K562 (cell line): ENCODE measurements at regions not wholly inside any gene's neighbourhood (a gene's known extent, or its start where the extent isn't known, plus 50 kb on each side); places are given as distances from the start of the nearest gene placed in this dataset.

Experiments used
- ATAC-seq: fragments of 200-7000 bp; cut with Tn5 transposase; 3 replicates; pipeline ENCODE4 v1.9.1; 2020; ENCODE audit warnings: moderate library complexity
- BruUV-seq: library from RNA; stranded (reverse); fragments of 400-500 nt; replicated peaks from 2 replicates; lab custom pipeline; 2021; lab: Mats Ljungman, UMichigan
- CTCF ChIA-PET: fragments of 300-600 bp; formaldehyde crosslinking; extraction: SDS; loops from one replicate; lab custom pipeline; 2021; ENCODE audit warnings: low intra/inter-chr PET ratio; lab: Yijun Ruan, JAX
- POLR2A ChIA-PET: fragments of 300-600, 350-650 bp; sonication (Branson Sonifier 250); formaldehyde crosslinking; extraction: SDS; loops from one replicate; lab custom pipeline; 2021; ENCODE audit warnings: antibody characterized with exemption, inconsistent platforms; lab: Yijun Ruan, JAX
- DNase-seq, 4 experiments: peaks; one replicate each; pipeline versions ENCODE4 v3.0.0 to v3.0.0-alpha.2; 2011 to 2018; ENCODE audit warnings: low spot score in 3 of 4, mixed read lengths in 3 of 4; ENCODE audit errors: extremely low read depth in 1 of 4
- FAIRE-seq: peaks from 2 replicates; lab custom pipeline; 2011; peaks lifted over from hg19 to GRCh38; lab: Jason Lieb, UNC
- H2AFZ ChIP-seq: 2 replicates; pipeline ENCODE4 v1.6.0; 2011; ENCODE audit warnings: low read depth, low read length, control low read depth, inconsistent platforms
- H3K27ac ChIP-seq: fragments of 200-600 bp; 3 replicates; pipeline ENCODE4 v1.8.0; 2011; ENCODE audit warnings: low read depth, mild to moderate bottlenecking, control low read depth, inconsistent platforms, low read length, moderate library complexity, mixed read lengths; ENCODE audit errors: extremely low read depth
- H3K27me3 ChIP-seq, 2 experiments: fragments of 300-600 bp in 1 of 2; 2 replicates in 1 of 2; 3 replicates in 1 of 2; pipeline versions ENCODE4 v1.6.0 to v1.8.0; 2011; ENCODE audit warnings: inconsistent platforms in 2 of 2, low read length in 2 of 2, mild to moderate bottlenecking in 1 of 2, mixed read lengths in 1 of 2, moderate library complexity in 1 of 2; ENCODE audit not compliant: control insufficient read depth in 2 of 2, insufficient read depth in 2 of 2
- H3K36me3 ChIP-seq: fragments of 300-600 bp; 3 replicates; pipeline ENCODE4 v1.8.0; 2011; ENCODE audit warnings: mild to moderate bottlenecking, low read length, inconsistent platforms; ENCODE audit not compliant: control insufficient read depth, insufficient read depth
- H3K4me1 ChIP-seq, 2 experiments: fragments of 200-600 bp in 1 of 2; replicated peaks in 1 of 2; 2 replicates in 1 of 2; 3 replicates in 1 of 2; pipeline versions ENCODE4 v1.5.1 to v1.8.0; 2011; ENCODE audit warnings: inconsistent platforms in 2 of 2, low read length in 2 of 2, mild to moderate bottlenecking in 1 of 2, mixed read lengths in 1 of 2, moderate library complexity in 1 of 2; ENCODE audit not compliant: control insufficient read depth in 2 of 2, insufficient read depth in 2 of 2
- H3K4me2 ChIP-seq: 2 replicates; pipeline ENCODE4 v1.6.1; 2011; ENCODE audit warnings: low read length, control low read depth, inconsistent platforms, mixed read lengths; ENCODE audit not compliant: insufficient read depth
- H3K4me3 ChIP-seq: fragments of 200-600 bp; sonication (generic), shearing (Covaris generic); 2 replicates; pipeline ENCODE4 v1.5.1; 2016; ENCODE audit warnings: control low read depth, inconsistent platforms
- H3K79me2 ChIP-seq: fragments of 200-600 bp; 3 replicates; pipeline ENCODE4 v1.8.0; 2011; ENCODE audit warnings: low read length, inconsistent platforms; ENCODE audit not compliant: control insufficient read depth, insufficient read depth
- H3K9ac ChIP-seq, 2 experiments: 2 replicates each; pipeline versions ENCODE4 v1.6.0 to v1.6.1; 2011; ENCODE audit warnings: low read depth in 2 of 2, low read length in 2 of 2, control low read depth in 1 of 2, inconsistent platforms in 1 of 2, mild to moderate bottlenecking in 1 of 2, mixed read lengths in 1 of 2; ENCODE audit not compliant: insufficient read depth in 1 of 2
- H3K9me1 ChIP-seq: one replicate; pipeline ENCODE4 v1.6.0; 2011; ENCODE audit warnings: inconsistent platforms, mild to moderate bottlenecking, low read length, moderate library complexity; ENCODE audit not compliant: control insufficient read depth, insufficient read depth
- H3K9me3 ChIP-seq: replicated peaks from 2 replicates; pipeline ENCODE4 v1.5.1; 2011; ENCODE audit warnings: low read depth, low read length, inconsistent platforms; ENCODE audit not compliant: control insufficient read depth, insufficient read depth
- H4K20me1 ChIP-seq: replicated peaks from 2 replicates; pipeline ENCODE4 v1.6.1; 2011; ENCODE audit warnings: low read length, inconsistent platforms, mixed read lengths; ENCODE audit not compliant: control insufficient read depth, insufficient read depth
- ATF7 ChIP-seq: fragments of 450-650 bp; IDR thresholded peaks from 2 replicates; pipeline ENCODE4 v1.7.1; 2014; ENCODE audit warnings: mild to moderate bottlenecking, moderate library complexity
- CREBBP ChIP-seq: IDR thresholded peaks from one replicate; pipeline ENCODE4 v1.6.1; 2012; ENCODE audit warnings: low read depth, mild to moderate bottlenecking, control low read depth, inconsistent platforms, low read length
- E2F1 ChIP-seq: sonication (generic); formaldehyde crosslinking; IDR thresholded peaks from 2 replicates; pipeline ENCODE4 v1.8.1; 2023; ENCODE audit warnings: mild to moderate bottlenecking, missing genetic modification reagents, moderate library complexity
- ETS2 ChIP-seq: IDR thresholded peaks from 2 replicates; pipeline ENCODE4 v1.6.1; 2016; ENCODE audit warnings: borderline replicate concordance, missing genetic modification characterization, mild to moderate bottlenecking, moderate library complexity, missing compliant biosample characterization; ENCODE audit not compliant: poor library complexity, severe bottlenecking
- FUS ChIP-seq: fragments of 200-400 bp; formaldehyde crosslinking; optimal IDR thresholded peaks from 2 replicates; pipeline ENCODE3; 2017; ENCODE audit warnings: low read depth, low read length
- GTF2F1 ChIP-seq: IDR thresholded peaks from 2 replicates; pipeline ENCODE4 v1.6.1; 2011; ENCODE audit warnings: low read depth, low read length, improper control_type of control experiment
- IRF9 ChIP-seq: fragments of 450-650 bp; IDR thresholded peaks from 2 replicates; pipeline ENCODE4 v1.6.1; 2016; ENCODE audit warnings: missing biosample characterization, missing genetic modification characterization
- MAFG ChIP-seq: fragments of 450-650 bp; conservative IDR thresholded peaks from 2 replicates; pipeline ENCODE4 v1.6.1; 2016; ENCODE audit warnings: missing genetic modification characterization, missing compliant biosample characterization
- MTA2 ChIP-seq: fragments of 450-650 bp; IDR thresholded peaks from 2 replicates; pipeline ENCODE4 v1.6.1; 2016; ENCODE audit warnings: low read depth
- NRF1 ChIP-seq, 2 experiments: fragments of 450-650 bp; IDR thresholded peaks in 1 of 2; conservative IDR thresholded peaks in 1 of 2; 2 replicates each; pipeline ENCODE4 v1.6.1; 2014; ENCODE audit warnings: mild to moderate bottlenecking in 2 of 2
- SMARCB1 ChIP-seq: IDR thresholded peaks from 2 replicates; pipeline ENCODE4 v1.6.1; 2011; ENCODE audit warnings: improper control_type of control experiment, low read depth; ENCODE audit not compliant: insufficient read length
- SMARCE1 ChIP-seq: fragments of 450-650 bp; IDR thresholded peaks from 2 replicates; pipeline ENCODE4 v1.7.1; 2016; ENCODE audit warnings: mild to moderate bottlenecking
- SP2 ChIP-seq: IDR thresholded peaks from 2 replicates; pipeline ENCODE4 v1.6.1; 2011; ENCODE audit warnings: mild to moderate bottlenecking, low read depth, low read length, moderate library complexity; ENCODE audit not compliant: poor library complexity, severe bottlenecking; ENCODE audit errors: extremely low read depth
- TEAD2 ChIP-seq: fragments of 450-650 bp; IDR thresholded peaks from 2 replicates; pipeline ENCODE4 v1.6.1; 2016; ENCODE audit warnings: missing genetic modification characterization, control low read depth, missing compliant biosample characterization
- ZNF12 ChIP-seq: sonication (generic); formaldehyde crosslinking; IDR thresholded peaks from 2 replicates; pipeline ENCODE4 v1.4.0; 2020; ENCODE audit warnings: mild to moderate bottlenecking, missing genetic modification reagents
- ZNF431 ChIP-seq: sonication (generic); formaldehyde crosslinking; IDR thresholded peaks from 2 replicates; pipeline ENCODE4 v1.8.0; 2022; ENCODE audit warnings: mild to moderate bottlenecking, missing genetic modification reagents
- ZNF695 ChIP-seq: fragments of 450-650 bp; formaldehyde crosslinking; IDR thresholded peaks from 2 replicates; pipeline ENCODE4 v1.4.0; 2020; ENCODE audit warnings: mild to moderate bottlenecking, moderate library complexity
- WGBS: fragments of 100-300 bp; shearing (Covaris generic); methylation state at CpG from one replicate; pipeline ENCODE4 v1.1.6; 2016; ENCODE audit warnings: low coverage, mixed read lengths; ENCODE audit not compliant: insufficient coverage; ENCODE audit errors: missing lambda C conversion rate; 5-methylcytosine and 5-hydroxymethylcytosine counted together
- in situ Hi-C: fragments of 300-500 bp; cut with MboI; formaldehyde crosslinking; loops from 4 replicates; pipeline ENCODE4 v1.15.0; 2018; ENCODE audit warnings: inconsistent platforms, mixed read lengths
- intact Hi-C: fragments of 100-400 bp; cut with micrococcal nuclease; formaldehyde crosslinking; loops from 2 replicates; pipeline ENCODE4 v1.14.2; 2022
- TF ChIP-seq, protein P1 (sequence below): fragments of 450-650 bp; formaldehyde crosslinking; IDR thresholded peaks from 2 replicates; pipeline ENCODE4 v1.4.0; 2022; ENCODE audit warnings: mild to moderate bottlenecking, moderate library complexity
- TF ChIP-seq, protein P2 (sequence below): fragments of 250-450 bp; sonication (Bioruptor Pico); IDR thresholded peaks from 2 replicates; pipeline ENCODE4 v1.4.0; 2020; ENCODE audit warnings: mild to moderate bottlenecking, moderate library complexity

GRCh38 chr13:54614726-54615125 is 1586.1 kb downstream of the OLFM4 start:
- Histone ChIP-seq H3K4me1 (no peaks in the 10 kb centered on the region), H3K9me3 (no peaks in the 10 kb centered on the region), H3K9me1 (no peaks in the 10 kb centered on the region), H3K79me2 (no peaks in the 10 kb centered on the region), H3K27ac (no peak overlapping the region), H4K20me1 (no peaks in the 10 kb centered on the region), H3K4me2 (no peak overlapping the region), H2AFZ (no peak overlapping the region), H3K36me3 (no peaks in the 10 kb centered on the region), H3K27me3 (no peaks in the 10 kb centered on the region), H3K9ac (no peak overlapping the region), H3K4me3 (no peak overlapping the region)
- FAIRE-seq: no peak
- CTCF ChIA-PET: no interaction called here
- POLR2A ChIA-PET: no interaction called here
- DNase-seq: no peak
- no peak for TF ChIP-seq ETS2 (tag)
- TF ChIP-seq ZNF431: no peak
- no peak for TF ChIP-seq SMARCE1
- TF ChIP-seq SMARCB1: no peak
- TF ChIP-seq MTA2: no peak
- TF ChIP-seq, protein P1, sequence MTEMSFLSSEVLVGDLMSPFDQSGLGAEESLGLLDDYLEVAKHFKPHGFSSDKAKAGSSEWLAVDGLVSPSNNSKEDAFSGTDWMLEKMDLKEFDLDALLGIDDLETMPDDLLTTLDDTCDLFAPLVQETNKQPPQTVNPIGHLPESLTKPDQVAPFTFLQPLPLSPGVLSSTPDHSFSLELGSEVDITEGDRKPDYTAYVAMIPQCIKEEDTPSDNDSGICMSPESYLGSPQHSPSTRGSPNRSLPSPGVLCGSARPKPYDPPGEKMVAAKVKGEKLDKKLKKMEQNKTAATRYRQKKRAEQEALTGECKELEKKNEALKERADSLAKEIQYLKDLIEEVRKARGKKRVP (CRISPR knock-in tag): no peak
- no peak for TF ChIP-seq NRF1 (conservative IDR thresholded peaks at IDR 0.05 in 1 of 2, IDR thresholded peaks at IDR 0.05 in 1 of 2)
- TF ChIP-seq E2F1: no peak
- no peak for TF ChIP-seq IRF9 (tag)
- no peak for TF ChIP-seq GTF2F1
- TF ChIP-seq ZNF12 (CRISPR knock-in tag): no peak
- TF ChIP-seq MAFG (tag): no peak
- no peak for TF ChIP-seq ZNF695 (CRISPR knock-in tag)
- no peak for TF ChIP-seq CREBBP
- TF ChIP-seq ATF7: no peak
- TF ChIP-seq, protein P2, sequence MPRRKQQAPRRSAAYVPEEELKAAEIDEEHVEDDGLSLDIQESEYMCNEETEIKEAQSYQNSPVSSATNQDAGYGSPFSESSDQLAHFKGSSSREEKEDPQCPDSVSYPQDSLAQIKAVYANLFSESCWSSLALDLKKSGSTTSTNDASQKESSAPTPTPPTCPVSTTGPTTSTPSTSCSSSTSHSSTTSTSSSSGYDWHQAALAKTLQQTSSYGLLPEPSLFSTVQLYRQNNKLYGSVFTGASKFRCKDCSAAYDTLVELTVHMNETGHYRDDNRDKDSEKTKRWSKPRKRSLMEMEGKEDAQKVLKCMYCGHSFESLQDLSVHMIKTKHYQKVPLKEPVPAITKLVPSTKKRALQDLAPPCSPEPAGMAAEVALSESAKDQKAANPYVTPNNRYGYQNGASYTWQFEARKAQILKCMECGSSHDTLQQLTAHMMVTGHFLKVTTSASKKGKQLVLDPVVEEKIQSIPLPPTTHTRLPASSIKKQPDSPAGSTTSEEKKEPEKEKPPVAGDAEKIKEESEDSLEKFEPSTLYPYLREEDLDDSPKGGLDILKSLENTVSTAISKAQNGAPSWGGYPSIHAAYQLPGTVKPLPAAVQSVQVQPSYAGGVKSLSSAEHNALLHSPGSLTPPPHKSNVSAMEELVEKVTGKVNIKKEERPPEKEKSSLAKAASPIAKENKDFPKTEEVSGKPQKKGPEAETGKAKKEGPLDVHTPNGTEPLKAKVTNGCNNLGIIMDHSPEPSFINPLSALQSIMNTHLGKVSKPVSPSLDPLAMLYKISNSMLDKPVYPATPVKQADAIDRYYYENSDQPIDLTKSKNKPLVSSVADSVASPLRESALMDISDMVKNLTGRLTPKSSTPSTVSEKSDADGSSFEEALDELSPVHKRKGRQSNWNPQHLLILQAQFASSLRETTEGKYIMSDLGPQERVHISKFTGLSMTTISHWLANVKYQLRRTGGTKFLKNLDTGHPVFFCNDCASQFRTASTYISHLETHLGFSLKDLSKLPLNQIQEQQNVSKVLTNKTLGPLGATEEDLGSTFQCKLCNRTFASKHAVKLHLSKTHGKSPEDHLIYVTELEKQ: no peak
- no peak for TF ChIP-seq SP2
- TF ChIP-seq FUS: no peak
- no peak for TF ChIP-seq TEAD2
- intact Hi-C loops (no loop called here), in situ Hi-C loops (no loop called here)
- no TSS peak for BruUV-seq
- ATAC-seq: no peak
- 0% methylated on average over 5 of the region's 5 CpGs for WGBS
